Medulla oblongata (tissue), 1 donor: ENCODE measurements at regions not wholly inside any gene's neighbourhood (a gene's known extent, or its start where the extent isn't known, plus 50 kb on each side); places are given as distances from the start of the nearest gene placed in this dataset.
"Not testable (repeated sequence)": the region's sequence is repeated elsewhere in the genome, so short reads cannot be mapped to it uniquely, and the experiment has no call there.

ENCODE experiments used
- DNase-seq: peaks from one replicate; pipeline ENCODE4 v3.0.0-alpha.2; 2015; ENCODE audit errors: extremely low spot score

DNA sequence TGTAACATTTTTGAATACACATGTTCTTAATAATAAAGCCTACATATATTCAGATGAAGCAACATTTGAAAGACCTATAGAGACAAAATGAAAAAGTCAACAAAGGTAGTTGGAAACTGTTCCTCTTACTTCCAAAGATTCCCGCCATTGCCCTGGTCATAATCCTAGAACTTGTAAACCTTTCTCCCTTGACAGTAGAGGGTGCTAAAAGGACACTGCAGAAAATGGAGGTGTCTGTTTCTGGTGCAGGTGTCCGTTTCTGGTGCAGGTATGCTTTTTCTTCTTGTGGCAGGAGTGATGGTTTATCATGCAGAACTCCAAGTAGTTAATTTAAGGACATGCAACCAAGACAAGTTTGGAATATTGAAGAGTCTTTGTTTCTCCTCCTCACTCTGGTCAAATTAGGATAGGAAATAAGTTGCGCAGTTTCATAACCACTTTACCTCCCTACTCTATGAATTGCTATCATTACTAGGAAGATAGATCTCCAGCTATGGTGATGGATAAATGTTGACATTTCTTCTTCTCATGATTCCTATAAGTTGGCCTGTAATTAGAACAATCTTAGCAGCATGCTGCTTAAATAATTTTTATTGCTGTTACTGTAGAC is 56.0 kb upstream of the FAM174A start:
- DNase-seq: no peak

- no peak for DNase-seq
Measured at GRCh38 chr5:100472091-100472490, 63.1 kb upstream of the FAM174A start.

GRCh38 chr5:100469767-100470166 is 65.4 kb upstream of the FAM174A start:
- DNase-seq: no peak

GRCh38 chr5:100464418-100464817 is 70.8 kb upstream of the FAM174A start:
- DNase-seq: no peak

GRCh38 chr5:100456615-100457014 is 78.6 kb upstream of the FAM174A start:
- DNase-seq: no peak

DNA sequence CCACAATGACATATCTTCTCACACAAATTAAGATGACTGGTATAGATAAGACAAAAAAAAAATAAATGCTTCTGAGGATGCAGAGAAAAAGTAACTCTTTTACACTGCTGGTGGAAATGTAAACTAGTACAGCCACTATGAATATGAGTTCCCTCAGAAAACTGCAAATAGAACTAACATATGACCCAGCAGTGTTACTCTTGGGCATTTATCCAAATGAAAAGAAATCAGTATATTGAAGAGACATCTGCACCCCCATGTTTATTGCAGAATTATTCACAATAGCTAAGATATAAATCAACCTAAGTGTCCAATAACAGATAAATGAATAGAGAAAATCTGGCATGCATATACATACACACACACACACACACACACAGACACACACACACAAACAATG is 83.0 kb upstream of the FAM174A start:
- DNase-seq: no peak

GRCh38 chr5:100448111-100448528 is 87.1 kb upstream of the FAM174A start:
- DNase-seq: no peak

- DNase-seq: no peak
Measured at GRCh38 chr5:100446879-100447430, 88.2 kb upstream of the FAM174A start.

- DNase-seq: no peak
Measured at GRCh38 chr5:100444961-100445360, 90.2 kb upstream of the FAM174A start.

- DNase-seq: no peak
Measured at GRCh38 chr5:100434815-100435214, 100.4 kb upstream of the FAM174A start.

DNA sequence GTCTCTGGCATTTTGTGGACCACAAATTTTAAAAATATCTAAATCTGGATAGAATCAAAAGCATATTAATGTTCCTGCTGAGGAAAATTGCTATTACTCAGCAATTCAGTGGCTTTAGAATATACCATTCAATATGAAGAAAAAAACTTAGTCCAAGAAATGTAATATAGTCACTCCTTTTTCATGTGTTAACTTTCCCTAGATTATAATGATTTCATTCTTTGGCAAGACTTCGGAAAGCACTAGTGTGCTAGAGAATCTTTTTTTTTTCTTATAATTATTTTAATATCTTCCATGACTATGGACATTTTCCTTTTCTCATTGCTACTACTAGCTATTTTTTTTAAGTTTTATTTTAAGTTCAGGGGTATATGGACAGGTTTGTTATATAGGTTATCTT is 102.4 kb upstream of the FAM174A start:
- DNase-seq: no peak

DNA sequence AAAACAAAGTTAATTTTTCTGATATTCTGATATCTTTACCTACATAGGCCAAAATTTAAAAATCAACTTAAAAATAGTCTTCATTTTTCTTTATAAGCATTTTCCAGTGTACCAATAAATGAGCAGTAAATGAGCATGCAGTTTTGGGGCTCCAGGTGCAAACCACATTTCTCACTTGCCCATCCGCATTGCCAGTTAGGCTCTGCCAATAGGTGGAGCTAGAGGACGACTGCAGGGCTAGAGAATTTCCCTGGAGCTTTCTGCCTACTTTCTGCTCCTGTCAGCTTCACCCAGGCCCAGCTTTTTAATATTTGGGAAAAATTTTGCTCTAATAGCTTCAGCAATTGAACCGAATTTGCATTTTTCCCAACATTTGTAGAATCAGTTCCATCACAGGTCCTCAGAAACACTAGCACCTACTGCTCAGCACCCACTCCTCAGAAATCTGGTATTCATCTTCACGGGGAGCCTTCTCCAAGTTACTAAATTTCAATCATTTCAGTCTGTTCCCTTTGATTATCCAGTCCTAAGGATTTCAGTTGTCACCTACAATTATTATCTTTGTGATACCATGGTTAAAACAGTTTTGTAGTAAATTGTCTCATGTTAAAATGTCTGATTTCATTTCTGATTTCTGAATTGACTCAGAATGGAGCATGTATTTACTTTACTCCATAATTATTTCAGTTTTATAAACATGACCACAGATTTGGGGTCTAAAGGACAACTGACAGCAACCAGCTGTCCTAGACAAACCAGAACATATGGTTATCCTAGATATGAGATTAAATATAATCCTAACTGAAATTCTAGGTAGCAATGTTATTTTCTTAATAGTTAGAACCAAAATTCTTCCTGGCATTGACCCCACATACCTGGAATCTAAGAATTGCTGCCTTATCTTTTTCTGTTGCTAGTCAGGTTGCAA is 104.6 kb upstream of the FAM174A start:
- DNase-seq: peak; percentile 78

DNA sequence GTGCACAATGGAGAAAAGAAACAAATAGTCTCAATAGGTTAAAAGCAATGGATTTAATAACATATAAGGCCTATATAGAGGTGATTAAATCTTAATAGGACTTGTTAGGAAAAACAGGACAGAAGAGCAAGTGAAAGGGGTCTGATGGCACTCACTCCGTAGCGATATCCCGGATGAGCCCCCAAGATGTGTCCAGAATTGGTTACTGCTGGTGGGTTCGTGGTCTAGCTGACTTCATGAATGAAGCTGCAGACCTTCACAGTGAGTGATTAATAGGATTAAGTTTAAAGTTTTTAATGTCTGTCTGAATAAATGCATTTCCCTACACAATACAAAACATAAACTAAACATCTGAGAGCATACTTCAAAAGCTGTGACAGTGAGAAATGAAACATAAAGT is 110.4 kb upstream of the FAM174A start:
- no peak for DNase-seq

DNA sequence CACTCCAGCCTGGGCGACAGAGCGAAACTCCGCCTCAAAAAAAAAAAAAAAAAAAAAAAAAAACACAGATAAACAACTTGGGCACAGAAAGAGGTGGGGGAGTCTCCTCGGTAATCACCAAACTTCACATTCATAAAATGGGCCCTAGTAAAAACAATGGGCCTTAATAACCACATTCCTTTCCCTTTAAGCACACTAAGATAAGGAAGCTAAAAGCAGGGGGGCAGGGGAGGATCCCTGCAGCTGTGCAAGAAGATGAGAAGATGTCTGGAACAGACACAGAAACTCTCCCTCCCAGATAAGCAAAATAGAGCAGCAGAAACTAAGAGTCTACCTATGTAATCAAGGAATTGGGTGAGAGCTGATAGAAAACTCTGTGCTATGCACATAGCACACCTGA is 111.2 kb upstream of the FAM174A start:
- DNase-seq: no peak

DNA sequence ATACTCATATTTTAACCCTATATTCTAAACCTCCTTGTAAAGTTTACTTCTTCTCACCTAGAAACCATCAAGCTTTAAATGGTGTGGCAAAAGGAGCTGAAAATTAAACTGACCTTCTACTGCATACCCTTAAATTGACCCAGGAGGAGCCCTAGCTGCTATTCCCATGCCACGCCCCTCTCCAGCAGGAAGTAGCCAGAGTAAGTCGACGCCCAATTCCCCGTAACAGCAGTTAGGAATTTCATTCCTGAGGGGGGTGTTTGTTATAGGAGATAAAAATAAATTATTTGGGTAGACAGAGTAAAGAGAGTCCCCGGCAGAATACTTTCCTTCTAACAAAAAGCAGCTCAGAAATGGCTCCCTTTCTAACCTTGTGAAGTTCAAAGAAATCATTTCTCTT is 111.8 kb upstream of the FAM174A start:
- DNase-seq: no peak

- no peak for DNase-seq
Measured at GRCh38 chr5:100421360-100421759, 113.8 kb upstream of the FAM174A start.

- DNase-seq: peak; percentile 31
Measured at GRCh38 chr5:100418231-100418630, 116.9 kb upstream of the FAM174A start.

- no peak for DNase-seq
Measured at GRCh38 chr5:100409660-100410151, 125.5 kb upstream of the FAM174A start.

GRCh38 chr5:100407053-100407452 is 128.1 kb upstream of the FAM174A start:
- DNase-seq: no peak

- peak; percentile 67 for DNase-seq
Measured at GRCh38 chr5:100406640-100407039, 128.5 kb upstream of the FAM174A start.

- DNase-seq: no peak
Measured at GRCh38 chr5:100402071-100402470, 133.1 kb upstream of the FAM174A start.

DNA sequence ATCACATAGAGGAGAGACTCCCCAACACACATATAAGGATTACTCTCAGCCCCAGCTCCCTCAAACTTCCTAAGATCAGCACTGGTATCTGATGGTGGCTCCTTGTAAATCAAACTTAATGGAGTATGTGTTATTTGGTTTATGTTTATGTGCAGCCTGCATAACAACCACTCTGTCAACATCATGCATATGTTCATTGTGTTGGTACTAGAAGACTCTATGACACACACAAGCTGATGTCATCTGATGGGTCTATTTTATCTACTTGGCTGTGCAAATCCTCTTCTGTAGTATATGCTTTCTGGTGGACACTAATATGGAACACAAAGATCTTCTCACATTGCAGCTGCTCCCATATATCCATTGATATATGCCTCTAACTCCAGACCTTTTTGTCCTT is 134.0 kb upstream of the FAM174A start:
- no peak for DNase-seq

- not testable (repeated sequence) for DNase-seq
Measured at GRCh38 chr5:100398815-100399214, 136.4 kb upstream of the FAM174A start.
